Muscle layer of duodenum (tissue), 2 donors: ENCODE measurements at regions not wholly inside any gene's neighbourhood (a gene's known extent, or its start where the extent isn't known, plus 50 kb on each side); places are given as distances from the start of the nearest gene placed in this dataset.

Experiments used
- H3K27ac ChIP-seq: one replicate; pipeline ENCODE4 v1.7.0; 2013; ENCODE audit warnings: mild to moderate bottlenecking, low read length
- H3K27me3 ChIP-seq: one replicate; pipeline ENCODE4 v1.7.0; 2013; ENCODE audit warnings: low read depth, mild to moderate bottlenecking, control low read depth, low read length
- H3K36me3 ChIP-seq, 2 donors: one replicate each; pipeline ENCODE4 v1.7.0; 2013; ENCODE audit warnings: low read length in 2 of 2, control low read depth in 1 of 2, mild to moderate bottlenecking in 1 of 2; ENCODE audit not compliant: insufficient read depth in 2 of 2, control insufficient read depth in 1 of 2
- H3K4me1 ChIP-seq, 2 donors: one replicate each; pipeline ENCODE4 v1.7.0; 2013; ENCODE audit warnings: low read length in 2 of 2, mild to moderate bottlenecking in 2 of 2, control low read depth in 1 of 2, moderate library complexity in 1 of 2; ENCODE audit not compliant: insufficient read depth in 2 of 2, control insufficient read depth in 1 of 2
- H3K4me3 ChIP-seq, 2 donors: one replicate each; pipeline ENCODE4 v1.7.0; 2013; ENCODE audit warnings: low read length in 2 of 2, low read depth in 1 of 2, mild to moderate bottlenecking in 1 of 2
- H3K9me3 ChIP-seq, 2 donors: one replicate each; pipeline ENCODE4 v1.7.0; 2013; ENCODE audit warnings: low read length in 2 of 2, control low read depth in 1 of 2, mild to moderate bottlenecking in 1 of 2; ENCODE audit not compliant: control insufficient read depth in 1 of 2
- donor health status: healthy.

GRCh38 chr11:70675697-70676374 is 277.5 kb downstream of the CTTN start:
- Histone ChIP-seq H3K9me3 (no peaks in the 10 kb centered on the region), H3K36me3 (no peaks in the 10 kb centered on the region), H3K4me3 (no peak overlapping the region), H3K4me1 (no peaks in the 10 kb centered on the region), H3K27ac (no peak overlapping the region), H3K27me3 (no peaks in the 10 kb centered on the region)

DNA sequence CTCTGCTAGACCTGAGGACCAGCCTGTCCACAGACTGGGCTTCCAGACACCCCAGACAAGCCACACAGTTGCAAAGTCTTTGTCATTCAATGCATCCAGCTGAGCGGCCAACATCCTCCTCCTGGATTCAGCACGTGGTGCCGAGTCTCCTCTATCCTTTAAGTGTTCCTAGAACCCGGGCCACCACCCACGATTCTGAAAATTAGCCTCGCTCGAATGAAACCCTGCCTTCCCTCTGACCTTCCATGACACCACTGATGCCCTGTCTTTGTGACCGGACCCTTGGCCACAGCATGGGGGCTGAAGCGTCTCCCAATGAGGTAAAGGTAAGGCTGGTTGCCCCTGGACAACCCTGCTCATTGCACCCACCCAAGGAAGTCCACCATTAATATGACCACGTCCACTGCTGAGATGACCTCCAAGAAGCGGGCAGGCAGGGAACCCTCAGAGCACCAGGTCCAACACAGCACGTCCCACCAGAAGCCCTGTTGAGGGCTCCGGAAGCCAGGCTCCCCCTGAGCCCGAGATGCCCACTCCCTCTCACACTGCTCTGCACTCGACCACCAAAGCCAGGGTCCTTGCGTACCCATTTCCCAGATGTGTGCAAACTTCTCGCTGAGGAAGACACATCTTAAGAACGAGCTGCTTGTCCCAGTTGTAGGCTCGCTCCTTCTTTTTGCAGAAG is 279.0 kb downstream of the CTTN start:
- Histone ChIP-seq H3K4me1 (no peaks in the 10 kb centered on the region), H3K4me3 (no peak overlapping the region), H3K27ac (no peak overlapping the region), H3K36me3 (no peaks in the 10 kb centered on the region), H3K27me3 (no peaks in the 10 kb centered on the region), H3K9me3 (no peaks in the 10 kb centered on the region)

GRCh38 chr11:70678931-70679900 is 280.9 kb downstream of the CTTN start:
- Histone ChIP-seq H3K27me3 (no peaks in the 10 kb centered on the region), H3K36me3 (no peaks in the 10 kb centered on the region), H3K4me1 (no peaks in the 10 kb centered on the region), H3K27ac (no peak overlapping the region), H3K9me3 (peaks cover 0 to under 1% of the 10 kb centered on the region in 2 donors), H3K4me3 (no peak overlapping the region)

DNA sequence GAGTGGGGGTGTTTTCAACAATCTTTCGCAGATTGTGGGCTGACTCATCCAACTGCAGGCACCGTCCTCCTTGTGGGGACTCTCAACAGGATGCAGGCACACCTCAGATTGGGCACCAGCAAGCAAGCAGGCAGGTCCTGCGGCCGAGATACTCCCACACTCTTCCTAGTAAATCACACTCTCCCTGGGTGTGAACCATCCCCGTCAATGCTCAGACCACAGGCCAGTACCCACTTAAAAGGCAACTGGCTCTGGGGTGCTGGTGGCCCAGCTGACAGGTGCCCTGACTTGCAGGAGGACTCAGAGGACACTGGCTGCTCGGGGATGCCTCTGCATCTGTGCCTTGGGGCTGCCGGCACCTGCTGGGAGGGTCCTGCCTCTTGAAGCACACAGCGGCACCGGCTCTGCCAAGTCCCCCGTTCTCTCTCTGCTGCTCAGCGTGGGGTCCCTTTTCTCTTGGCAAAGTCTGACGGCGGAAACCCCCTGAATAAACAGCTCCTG is 282.5 kb downstream of the CTTN start:
- Histone ChIP-seq H3K36me3 (no peaks in the 10 kb centered on the region), H3K9me3 (peaks cover 0 to 2% of the 10 kb centered on the region in 2 donors), H3K27me3 (no peaks in the 10 kb centered on the region), H3K27ac (no peak overlapping the region), H3K4me3 (no peak overlapping the region), H3K4me1 (no peaks in the 10 kb centered on the region)

- H3K27ac ChIP-seq = no peak overlapping the region
- no peaks in the 10 kb centered on the region for H3K4me1 ChIP-seq
- H3K27me3 ChIP-seq = no peaks in the 10 kb centered on the region
- no peaks in the 10 kb centered on the region for H3K36me3 ChIP-seq
- H3K4me3 ChIP-seq = no peak overlapping the region
- peaks cover 0 to 2% of the 10 kb centered on the region in 2 donors for H3K9me3 ChIP-seq
These were observed 283.7 kb downstream of the CTTN start for GRCh38 chr11:70682056-70682455.

GRCh38 chr11:70682760-70683159 is 284.4 kb downstream of the CTTN start:
- Histone ChIP-seq H3K36me3 (no peaks in the 10 kb centered on the region), H3K4me1 (no peaks in the 10 kb centered on the region), H3K4me3 (no peak overlapping the region), H3K9me3 (peaks cover 0 to 2% of the 10 kb centered on the region in 2 donors), H3K27me3 (no peaks in the 10 kb centered on the region), H3K27ac (no peak overlapping the region)

DNA sequence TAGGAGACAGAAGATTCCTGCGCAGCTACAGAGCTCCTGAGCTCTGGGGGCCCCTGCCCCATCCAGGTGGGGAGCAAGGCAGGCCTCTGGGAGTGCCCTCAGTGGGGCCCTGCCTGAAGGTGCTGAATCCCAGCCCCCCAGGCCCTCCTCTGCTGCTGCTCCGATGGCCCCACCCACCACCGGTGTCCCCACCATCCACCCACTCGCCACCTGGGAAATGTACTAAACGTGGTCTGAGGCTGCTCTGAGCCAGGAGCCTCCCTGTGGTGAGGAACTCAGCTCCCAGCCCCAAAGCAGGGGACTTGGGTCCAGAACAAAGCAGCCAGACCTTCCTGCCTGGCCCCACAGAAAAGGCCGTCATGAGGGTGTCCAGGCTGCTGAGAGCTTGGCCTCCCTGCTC is 289.4 kb downstream of the CTTN start:
- H3K27ac ChIP-seq = no peak overlapping the region

DNA sequence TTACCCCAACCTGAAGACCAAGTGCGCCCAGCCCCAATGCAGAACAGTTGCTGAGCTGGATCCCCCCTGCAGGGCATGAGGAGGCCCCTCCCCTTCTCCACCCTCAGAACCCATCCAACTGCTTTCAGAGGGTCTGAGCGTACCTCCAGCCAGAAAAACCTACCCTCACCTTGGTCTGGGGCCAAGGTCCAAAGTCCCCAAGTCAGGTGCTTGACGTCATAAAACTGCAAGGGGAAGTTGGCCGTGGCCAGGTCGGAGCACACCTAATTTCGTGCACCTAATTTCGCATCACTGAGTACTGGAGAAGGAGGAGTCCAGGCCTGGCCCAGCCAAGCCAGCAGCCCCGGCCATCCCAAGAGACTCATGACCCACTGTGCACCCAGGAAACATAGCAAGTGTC is 289.8 kb downstream of the CTTN start:
- Histone ChIP-seq H3K9me3 (peaks cover 0 to 2% of the 10 kb centered on the region in 2 donors), H3K36me3 (no peaks in the 10 kb centered on the region), H3K27me3 (no peaks in the 10 kb centered on the region), H3K4me3 (no peak overlapping the region), H3K4me1 (no peaks in the 10 kb centered on the region), H3K27ac (no peak overlapping the region)

More for the DNA sequence above, 289.4 kb downstream of the CTTN start:
- Histone ChIP-seq H3K4me3 (no peak overlapping the region), H3K4me1 (no peaks in the 10 kb centered on the region), H3K9me3 (peaks cover 0 to 2% of the 10 kb centered on the region in 2 donors), H3K36me3 (no peaks in the 10 kb centered on the region), H3K27me3 (no peaks in the 10 kb centered on the region)

DNA sequence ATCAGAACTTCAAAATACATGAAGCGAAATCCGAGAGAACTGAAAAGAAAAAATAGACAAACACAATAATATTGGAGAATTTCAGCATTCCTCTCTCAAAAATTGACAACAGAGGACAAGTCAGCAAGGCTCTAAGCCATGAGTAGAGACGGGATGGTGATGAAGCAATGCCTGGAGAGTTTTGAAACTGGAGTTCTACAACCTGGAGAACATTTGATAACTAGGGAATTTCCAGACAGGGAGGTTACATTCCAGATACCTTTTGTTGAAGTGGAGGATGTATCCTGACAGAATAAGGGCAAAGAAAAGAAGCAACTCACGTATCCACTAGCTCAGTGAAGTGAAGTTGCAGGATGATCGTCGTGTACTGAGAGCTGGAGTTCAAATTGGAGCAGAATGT is 291.4 kb downstream of the CTTN start:
- Histone ChIP-seq H3K9me3 (no peaks in the 10 kb centered on the region), H3K27ac (no peak overlapping the region), H3K4me1 (no peaks in the 10 kb centered on the region), H3K36me3 (no peaks in the 10 kb centered on the region), H3K4me3 (no peak overlapping the region), H3K27me3 (no peaks in the 10 kb centered on the region)

DNA sequence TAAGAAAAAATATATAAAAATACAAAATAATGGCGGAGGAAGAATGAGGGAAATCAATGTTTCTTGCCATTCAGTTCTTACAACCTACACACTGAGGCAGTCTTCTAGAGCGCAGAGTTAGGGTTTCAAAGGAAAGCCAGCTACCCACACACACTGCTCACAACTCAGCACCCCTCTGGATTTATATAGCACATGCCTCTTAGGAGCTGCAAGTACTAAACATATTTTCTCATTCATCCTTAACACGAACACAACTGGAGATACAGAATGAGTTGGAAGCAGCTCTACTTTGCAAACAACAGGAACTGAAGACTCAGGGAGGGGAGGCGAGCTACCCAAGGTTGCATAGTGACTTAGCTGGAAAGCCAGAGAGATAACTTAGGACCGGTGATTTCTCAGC is 293.8 kb downstream of the CTTN start:
- H3K27ac ChIP-seq = no peak overlapping the region

DNA sequence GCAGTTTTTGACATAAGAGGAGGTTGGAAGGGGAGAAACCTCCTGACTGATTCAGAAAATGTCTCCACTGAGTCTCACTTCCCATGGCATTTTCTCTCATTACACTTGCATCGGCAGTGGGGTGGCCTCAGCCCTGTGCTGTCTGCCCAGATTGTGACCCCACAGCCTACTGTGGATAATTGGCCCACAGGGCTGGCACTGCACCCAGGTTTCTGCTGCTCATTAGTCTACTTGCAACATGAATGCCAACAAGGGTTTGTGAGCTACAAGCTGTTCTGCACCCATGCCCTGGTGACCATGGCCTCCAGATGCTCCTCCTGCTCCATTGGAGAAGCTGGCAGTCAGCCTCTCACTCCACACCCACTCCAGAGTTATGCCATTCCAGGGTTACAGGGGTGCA is 296.0 kb downstream of the CTTN start:
- Histone ChIP-seq H3K4me1 (no peaks in the 10 kb centered on the region), H3K9me3 (no peaks in the 10 kb centered on the region), H3K27me3 (no peaks in the 10 kb centered on the region), H3K36me3 (no peaks in the 10 kb centered on the region), H3K4me3 (no peak overlapping the region), H3K27ac (no peak overlapping the region)

More for the DNA sequence above, 293.8 kb downstream of the CTTN start:
- Histone ChIP-seq H3K4me3 (no peak overlapping the region), H3K27me3 (no peaks in the 10 kb centered on the region), H3K4me1 (no peaks in the 10 kb centered on the region), H3K36me3 (no peaks in the 10 kb centered on the region), H3K9me3 (no peaks in the 10 kb centered on the region)
